Caco-2 (cell line): ENCODE measurements at regions not wholly inside any gene's neighbourhood (a gene's known extent, or its start where the extent isn't known, plus 50 kb on each side); places are given as distances from the start of the nearest gene placed in this dataset.

Source experiments
- BruUV-seq: library from RNA; stranded (reverse); fragments of 400-500 nt; replicated peaks from 2 replicates; lab custom pipeline; 2021; lab: Mats Ljungman, UMichigan
- CTCF ChIA-PET: fragments of 300-600 bp; sonication (Branson Sonifier 250); formaldehyde crosslinking; loops from one replicate; lab custom pipeline; 2022; ENCODE audit warnings: antibody characterized with exemption; lab: Charles Lee
- POLR2A ChIA-PET: fragments of 300-600 bp; sonication (Branson Sonifier 250); formaldehyde crosslinking; loops from one replicate; lab custom pipeline; 2022; ENCODE audit warnings: antibody characterized with exemption; lab: Charles Lee
- DNase-seq, 2 experiments: peaks; one replicate each; pipeline versions ENCODE4 v3.0.0 to v3.0.0-alpha.2; 2020 to 2022
- H3K27me3 ChIP-seq: replicated peaks from 2 replicates; pipeline ENCODE4 v1.6.0; 2011; ENCODE audit warnings: low read length; ENCODE audit not compliant: control insufficient read depth, insufficient read depth
- H3K36me3 ChIP-seq: 2 replicates; pipeline ENCODE4 v1.5.1; 2011; ENCODE audit warnings: low read length; ENCODE audit not compliant: control insufficient read depth, insufficient read depth
- H3K4me1 ChIP-seq: fragments of 250-450 bp; sonication (Bioruptor Pico); 2 replicates; pipeline ENCODE4 v1.5.1; 2020; ENCODE audit warnings: mild to moderate bottlenecking
- H3K4me3 ChIP-seq: 2 replicates; pipeline ENCODE4 v1.5.1; 2011; ENCODE audit warnings: low read depth, mild to moderate bottlenecking, control low read depth, low read length
- H3K9me3 ChIP-seq: fragments of 250-450 bp; sonication (Bioruptor Pico); 2 replicates; pipeline ENCODE4 v1.5.1; 2020; ENCODE audit warnings: mild to moderate bottlenecking, moderate library complexity
- H3K27ac Mint-ChIP-seq: one replicate; pipeline ENCODE4 v1.8.0; 2022; ENCODE audit warnings: mixed read lengths; ENCODE audit not compliant: unreplicated experiment
- H3K27me3 Mint-ChIP-seq: one replicate; pipeline ENCODE4 v1.8.0; 2022; ENCODE audit warnings: mixed read lengths; ENCODE audit not compliant: insufficient read depth, unreplicated experiment
- H3K36me3 Mint-ChIP-seq: one replicate; pipeline ENCODE4 v1.8.0; 2022; ENCODE audit warnings: mild to moderate bottlenecking, mixed read lengths; ENCODE audit not compliant: insufficient read depth, unreplicated experiment
- H3K4me1 Mint-ChIP-seq: one replicate; pipeline ENCODE4 v1.8.0; 2022; ENCODE audit warnings: low read depth, mixed read lengths; ENCODE audit not compliant: unreplicated experiment
- H3K4me3 Mint-ChIP-seq: one replicate; pipeline ENCODE4 v1.8.0; 2022; ENCODE audit warnings: mild to moderate bottlenecking, moderate library complexity, mixed read lengths; ENCODE audit not compliant: unreplicated experiment
- H3K9me3 Mint-ChIP-seq: one replicate; pipeline ENCODE4 v1.8.0; 2022; ENCODE audit warnings: mixed read lengths; ENCODE audit not compliant: unreplicated experiment
- intact Hi-C: fragments of 100-400 bp; cut with micrococcal nuclease; formaldehyde crosslinking; loops from one replicate; pipeline ENCODE4 v1.10.0; 2022; ENCODE audit not compliant: unreplicated experiment
- TF ChIP-seq, protein P1 (sequence below), 2 experiments: fragments of 200-600 bp in 1 of 2; IDR thresholded peaks; 1 replicate in 1 of 2; 2 replicates in 1 of 2; pipeline versions ENCODE4 v1.5.1 to v1.8.0; 2011 to 2022; ENCODE audit warnings: antibody characterized with exemption in 1 of 2, control low read depth in 1 of 2, inconsistent platforms in 1 of 2, low read depth in 1 of 2, low read length in 1 of 2, mild to moderate bottlenecking in 1 of 2, moderate library complexity in 1 of 2; ENCODE audit not compliant: insufficient read depth in 1 of 2, severe bottlenecking in 1 of 2, unreplicated experiment in 1 of 2

DNA sequence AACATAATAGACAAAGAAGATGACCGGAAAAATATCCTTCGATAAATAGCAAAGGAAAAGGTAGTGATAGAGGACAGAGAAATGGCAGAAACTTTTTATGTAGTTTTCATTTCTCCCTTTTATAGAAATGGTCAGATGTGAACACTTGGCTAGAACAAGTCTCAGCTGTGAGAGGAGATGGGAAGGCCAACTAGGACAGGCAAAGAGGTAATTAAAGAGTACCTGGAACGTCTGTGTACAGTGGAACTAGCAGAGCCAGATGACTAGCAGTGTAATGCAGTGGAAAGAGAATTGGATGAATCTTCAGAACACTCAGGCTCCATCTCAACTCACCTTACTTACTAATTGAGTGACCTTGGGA is 69.2 kb downstream of the NABP1 start:
- Histone ChIP-seq H3K4me3 (no peak overlapping the region), H3K27me3 (no peaks in the 10 kb centered on the region), H3K4me1 (no peaks in the 10 kb centered on the region), H3K36me3 (no peaks in the 10 kb centered on the region), H3K9me3 (no peaks in the 10 kb centered on the region)
- intact Hi-C loops, result no loop called here
- ChIA-PET POLR2A (no interaction called here), CTCF (no interaction called here)
- DNase-seq, result no peak
- Mint-ChIP-seq H3K27me3 (no peaks in the 10 kb centered on the region), H3K4me1 (peaks cover 8% of the 10 kb centered on the region), H3K9me3 (no peaks in the 10 kb centered on the region), H3K27ac (no peak overlapping the region), H3K4me3 (no peak overlapping the region), H3K36me3 (peaks cover 6% of the 10 kb centered on the region)
- no TSS peak for BruUV-seq
- TF ChIP-seq, protein P1, sequence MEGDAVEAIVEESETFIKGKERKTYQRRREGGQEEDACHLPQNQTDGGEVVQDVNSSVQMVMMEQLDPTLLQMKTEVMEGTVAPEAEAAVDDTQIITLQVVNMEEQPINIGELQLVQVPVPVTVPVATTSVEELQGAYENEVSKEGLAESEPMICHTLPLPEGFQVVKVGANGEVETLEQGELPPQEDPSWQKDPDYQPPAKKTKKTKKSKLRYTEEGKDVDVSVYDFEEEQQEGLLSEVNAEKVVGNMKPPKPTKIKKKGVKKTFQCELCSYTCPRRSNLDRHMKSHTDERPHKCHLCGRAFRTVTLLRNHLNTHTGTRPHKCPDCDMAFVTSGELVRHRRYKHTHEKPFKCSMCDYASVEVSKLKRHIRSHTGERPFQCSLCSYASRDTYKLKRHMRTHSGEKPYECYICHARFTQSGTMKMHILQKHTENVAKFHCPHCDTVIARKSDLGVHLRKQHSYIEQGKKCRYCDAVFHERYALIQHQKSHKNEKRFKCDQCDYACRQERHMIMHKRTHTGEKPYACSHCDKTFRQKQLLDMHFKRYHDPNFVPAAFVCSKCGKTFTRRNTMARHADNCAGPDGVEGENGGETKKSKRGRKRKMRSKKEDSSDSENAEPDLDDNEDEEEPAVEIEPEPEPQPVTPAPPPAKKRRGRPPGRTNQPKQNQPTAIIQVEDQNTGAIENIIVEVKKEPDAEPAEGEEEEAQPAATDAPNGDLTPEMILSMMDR (IDR thresholded peaks at IDR 0.05; ENCODE audit: insufficient read depth in 1 of 2, low read depth in 1 of 2, low read length in 1 of 2, severe bottlenecking in 1 of 2, unreplicated experiment in 1 of 2), result no peak

DNA sequence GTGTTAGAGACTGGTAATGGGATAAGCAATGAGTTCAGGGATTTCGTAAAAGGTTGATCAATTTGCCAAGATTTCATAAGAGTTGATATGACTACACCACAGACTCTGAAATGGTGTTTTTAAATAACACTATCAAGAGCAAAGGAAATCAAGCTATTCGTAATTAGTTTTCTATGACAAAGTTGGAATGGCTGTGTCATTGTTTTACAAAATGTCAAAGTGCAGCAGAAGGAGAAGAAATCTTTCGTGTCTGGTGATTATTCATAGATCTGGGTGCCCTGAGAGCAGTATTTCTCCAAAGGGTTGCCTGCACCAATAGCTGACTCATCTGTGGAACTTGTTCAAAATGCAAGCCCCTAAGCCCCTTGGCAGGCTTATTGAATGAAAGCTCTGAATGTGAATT is 70.1 kb downstream of the NABP1 start:
- no peaks in the 10 kb centered on the region for H3K27me3 Mint-ChIP-seq
- ChIA-PET POLR2A (no interaction called here), CTCF (interaction anchor here (1.8 kb wide), 1 partner anchor 11 kb away, joined by 4 read pairs; no protein-coding TSS in a partner anchor)
- TF ChIP-seq, protein P1 (IDR thresholded peaks at IDR 0.05; ENCODE audit: insufficient read depth in 1 of 2, low read depth in 1 of 2, low read length in 1 of 2, severe bottlenecking in 1 of 2, unreplicated experiment in 1 of 2), result no peak
- peaks cover 8% of the 10 kb centered on the region for H3K4me1 Mint-ChIP-seq
- no peaks in the 10 kb centered on the region for H3K4me1 ChIP-seq
- intact Hi-C loops, result no loop called here
- no peak overlapping the region for H3K4me3 Mint-ChIP-seq
- BruUV-seq, result no TSS peak
- no peak for DNase-seq
- no peak overlapping the region for H3K4me3 ChIP-seq
- H3K9me3 Mint-ChIP-seq, result no peaks in the 10 kb centered on the region
- H3K36me3 ChIP-seq, result no peaks in the 10 kb centered on the region
- H3K27me3 ChIP-seq, result no peaks in the 10 kb centered on the region
- no peaks in the 10 kb centered on the region for H3K9me3 ChIP-seq
- H3K36me3 Mint-ChIP-seq, result peaks cover 4% of the 10 kb centered on the region
- H3K27ac Mint-ChIP-seq, result no peak overlapping the region

DNA sequence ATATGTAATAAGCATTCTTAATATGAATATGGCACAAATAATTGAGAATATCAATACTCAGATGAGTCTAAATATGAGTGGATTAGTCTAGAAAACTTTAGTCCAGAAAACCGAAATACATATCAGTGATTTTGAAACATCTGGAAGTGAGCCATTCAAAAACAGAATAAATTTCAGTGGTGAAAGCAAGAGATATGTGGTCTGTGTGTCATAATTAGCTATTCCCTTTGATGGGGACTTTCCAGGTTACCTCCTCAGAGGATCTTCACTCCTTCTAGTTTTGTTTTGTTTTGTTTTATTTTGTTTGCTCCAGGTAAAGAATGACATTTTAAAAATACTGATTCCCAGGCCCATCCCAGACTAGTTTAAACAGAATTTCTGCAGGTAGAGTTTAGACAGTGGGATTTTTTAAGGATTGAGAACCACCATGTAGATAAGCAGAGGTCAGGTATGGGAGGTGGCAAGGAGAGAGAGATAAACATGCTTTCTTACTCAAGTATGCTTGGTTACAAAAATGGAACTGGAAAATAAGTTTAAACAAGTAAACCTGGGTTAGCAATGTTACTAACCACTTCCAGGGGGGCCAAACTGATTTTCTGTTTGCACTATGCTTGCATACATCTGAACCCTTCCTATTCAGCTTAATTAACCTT is 70.7 kb downstream of the NABP1 start:
- no peaks in the 10 kb centered on the region for H3K4me1 ChIP-seq
- ChIA-PET POLR2A (no interaction called here), CTCF (interaction anchor here (1.8 kb wide), 1 partner anchor 10 kb away, joined by 4 read pairs; no protein-coding TSS in a partner anchor)
- BruUV-seq, result no TSS peak
- no peaks in the 10 kb centered on the region for H3K9me3 Mint-ChIP-seq
- TF ChIP-seq, protein P1 (IDR thresholded peaks at IDR 0.05; ENCODE audit: insufficient read depth in 1 of 2, low read depth in 1 of 2, low read length in 1 of 2, severe bottlenecking in 1 of 2, unreplicated experiment in 1 of 2), result no peak
- no peak for DNase-seq
- no peak overlapping the region for H3K4me3 Mint-ChIP-seq
- H3K27me3 Mint-ChIP-seq, result no peaks in the 10 kb centered on the region
- peaks cover 8% of the 10 kb centered on the region for H3K4me1 Mint-ChIP-seq
- H3K9me3 ChIP-seq, result no peaks in the 10 kb centered on the region
- no peak overlapping the region for H3K27ac Mint-ChIP-seq
- no peaks in the 10 kb centered on the region for H3K27me3 ChIP-seq
- no peaks in the 10 kb centered on the region for H3K36me3 Mint-ChIP-seq
- H3K4me3 ChIP-seq, result no peak overlapping the region
- intact Hi-C loops, result loop anchor here (1.0 kb wide), 1 partner anchor 12 kb away; no protein-coding TSS in a partner anchor
- H3K36me3 ChIP-seq, result no peaks in the 10 kb centered on the region
